HK-2 (cell line): ENCODE measurements at regions not wholly inside any gene's neighbourhood (a gene's known extent, or its start where the extent isn't known, plus 50 kb on each side); places are given as distances from the start of the nearest gene placed in this dataset.

Source experiments
- DNase-seq: peaks from one replicate; pipeline ENCODE4 v3.0.0-alpha.2; 2018; ENCODE audit not compliant: unreplicated experiment

DNA sequence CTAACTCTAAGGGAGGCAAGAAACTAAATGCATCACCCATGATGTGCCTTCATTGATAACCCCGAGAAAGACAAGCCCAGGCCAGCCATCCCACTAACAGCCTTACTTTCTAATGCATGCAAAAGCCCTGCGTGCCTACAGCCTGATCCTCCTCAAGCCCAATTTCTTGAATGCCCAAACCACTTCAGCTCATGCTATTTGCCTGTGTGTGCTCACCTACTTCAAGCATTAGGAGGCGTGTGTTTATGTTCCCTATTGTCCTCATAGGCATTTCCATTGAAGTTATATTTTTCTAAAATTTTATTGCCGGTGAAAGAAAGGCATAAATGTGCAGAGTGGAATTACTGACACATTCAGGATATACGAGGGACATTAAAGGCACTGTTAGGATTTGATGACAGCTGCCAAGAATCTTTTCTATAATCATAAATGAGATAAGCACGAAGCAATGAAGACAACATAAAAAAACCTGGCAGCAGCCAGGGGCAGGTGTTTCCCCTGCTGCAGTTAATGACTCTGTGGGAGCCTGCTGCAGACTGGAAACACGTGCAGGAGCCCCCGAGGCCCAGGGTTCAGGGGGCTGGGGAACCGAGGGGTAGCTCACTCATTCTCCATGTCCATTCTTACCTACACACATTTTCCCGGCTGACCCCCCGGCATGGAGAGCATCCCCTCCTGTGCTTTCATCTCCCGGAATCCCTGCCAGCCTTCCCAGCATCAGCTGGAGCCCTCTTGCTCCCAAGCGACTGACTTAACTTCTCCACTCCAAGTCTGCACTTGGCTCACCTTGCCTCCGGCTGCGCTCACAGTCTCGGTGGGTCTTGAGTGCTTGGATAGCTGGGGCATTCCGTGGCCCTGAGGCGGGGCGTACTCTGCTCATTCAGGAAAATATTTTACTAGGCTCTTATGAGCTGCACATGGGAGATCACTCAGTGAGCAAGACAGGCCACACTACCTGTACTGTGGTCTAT lies 292.3 kb upstream of the SIX2 start:
- no peak for DNase-seq

DNA sequence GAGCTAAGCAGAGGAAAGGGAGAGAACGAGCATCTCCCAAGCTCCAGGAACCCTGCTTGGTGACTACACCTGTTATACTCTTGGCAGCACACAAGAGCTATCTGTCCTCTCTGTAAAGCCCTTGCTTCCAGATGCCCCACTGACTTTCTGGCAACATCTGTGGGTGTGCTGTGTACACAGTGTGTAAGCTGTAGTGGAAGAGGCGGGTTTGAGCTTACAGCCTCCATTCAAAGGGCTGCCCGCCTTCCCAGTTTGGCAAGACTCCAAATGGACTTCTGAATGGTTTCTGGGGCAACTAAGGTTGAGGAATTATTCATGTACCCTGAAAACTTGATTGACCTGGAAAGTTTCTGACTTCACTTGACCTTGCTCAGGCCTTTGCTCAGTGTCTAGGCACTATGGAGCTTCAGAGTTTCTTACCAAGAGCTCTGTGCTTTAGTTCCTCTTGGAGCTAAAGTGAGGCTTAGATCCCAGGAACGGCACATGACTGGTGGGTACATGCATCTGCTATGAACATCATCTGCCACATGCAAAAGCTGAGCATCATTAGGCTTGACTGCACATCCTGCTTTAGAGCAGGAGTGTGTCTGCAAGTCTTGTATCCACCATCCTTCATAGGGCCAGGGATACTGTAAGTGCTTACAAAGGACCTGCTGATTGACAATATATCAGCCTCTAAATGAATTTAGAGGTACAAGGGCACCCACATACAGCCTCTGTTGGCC lies 290.9 kb upstream of the SIX2 start:
- no peak for DNase-seq

DNA sequence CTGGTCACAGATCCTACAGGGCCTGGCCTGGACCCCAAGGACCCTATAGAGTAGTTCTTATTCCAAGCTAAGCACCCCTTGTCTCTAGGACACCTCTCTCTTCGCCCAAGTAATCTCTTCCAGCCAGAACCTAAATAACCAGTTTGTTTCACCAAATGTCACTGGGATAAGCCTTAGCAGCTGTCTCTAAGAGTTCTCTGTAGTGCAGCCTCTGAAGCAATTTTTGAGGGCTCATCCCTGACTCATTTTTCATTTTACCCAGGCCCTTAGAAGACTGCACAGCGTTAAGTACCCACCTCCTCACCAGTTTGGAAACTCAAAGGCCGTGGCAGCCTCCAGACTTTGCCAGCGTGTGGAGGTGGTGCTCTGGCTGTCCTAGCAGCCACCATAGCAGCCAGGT lies 290.1 kb upstream of the SIX2 start:
- DNase-seq, result no peak

DNA sequence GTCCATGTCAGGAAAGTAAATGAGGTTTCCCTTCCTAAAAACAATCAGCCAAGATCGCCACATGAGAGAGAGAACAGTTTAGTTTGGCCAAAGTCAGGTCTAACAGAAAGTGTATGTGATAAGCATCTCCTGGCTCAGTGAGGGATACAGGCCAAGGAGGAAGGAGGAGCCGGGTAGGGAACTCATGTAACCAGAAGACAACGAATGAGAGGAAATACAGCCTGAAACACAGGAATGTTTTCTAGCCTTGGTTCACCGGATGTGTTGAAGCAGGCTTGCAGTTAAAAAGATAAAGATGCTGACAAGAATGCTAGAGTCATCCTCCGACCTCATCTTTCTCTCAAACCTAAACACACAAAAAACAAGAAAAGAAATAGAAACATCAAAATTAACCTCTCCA lies 283.9 kb upstream of the SIX2 start:
- DNase-seq, result no peak

DNA sequence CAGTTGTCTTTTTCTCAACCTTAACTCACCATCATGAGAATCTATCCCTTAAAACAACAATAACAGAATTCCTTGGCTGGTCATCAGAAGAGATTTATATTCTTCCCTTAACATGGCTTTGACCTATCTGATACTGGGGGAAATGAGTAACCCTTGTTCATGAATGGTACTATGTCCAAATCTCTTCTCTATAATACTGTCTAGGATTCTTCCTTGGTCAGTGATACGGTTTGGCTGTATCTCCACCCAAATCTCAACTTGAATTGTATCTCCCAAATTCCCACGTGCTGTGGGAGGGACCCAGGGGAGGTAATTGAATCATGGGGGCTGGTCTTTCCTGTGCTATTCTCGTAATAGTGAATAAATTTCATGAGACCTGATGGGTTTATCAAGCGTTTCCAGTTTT lies 282.0 kb upstream of the SIX2 start:
- no peak for DNase-seq

DNA sequence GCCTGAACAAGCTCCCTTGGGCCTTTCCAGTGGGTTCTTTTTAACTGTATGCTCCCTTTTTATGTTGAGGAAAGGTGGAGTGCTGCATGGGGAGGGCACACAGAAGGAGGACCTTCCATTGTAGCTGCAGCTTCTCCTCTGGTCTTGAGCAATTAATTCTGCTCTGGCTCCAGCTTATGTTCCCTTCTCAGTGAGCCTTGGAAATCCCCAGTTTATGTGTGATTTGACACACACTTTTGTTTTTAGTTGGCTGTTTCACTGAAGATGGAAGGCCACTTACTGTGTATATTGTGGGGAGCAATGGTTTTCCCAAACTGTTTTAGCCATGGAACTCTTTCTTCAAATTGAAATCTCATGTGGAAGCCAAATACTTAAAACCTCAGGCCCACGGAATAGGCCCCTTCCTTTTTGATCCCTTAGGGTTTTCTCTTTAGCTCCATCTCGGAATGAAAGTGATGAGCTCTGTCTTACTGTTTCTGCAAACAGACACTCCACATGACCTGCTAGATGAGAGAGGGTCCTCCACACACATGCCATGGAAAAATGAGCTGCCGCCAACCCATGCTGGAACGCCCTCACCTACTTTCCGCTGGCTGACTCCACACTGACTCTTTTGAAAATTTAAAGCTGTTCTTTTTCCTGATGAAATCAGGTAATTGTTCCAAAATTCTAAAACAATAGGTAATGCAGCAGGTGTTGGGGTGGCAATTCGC lies 280.9 kb upstream of the SIX2 start:
- no peak for DNase-seq

DNA sequence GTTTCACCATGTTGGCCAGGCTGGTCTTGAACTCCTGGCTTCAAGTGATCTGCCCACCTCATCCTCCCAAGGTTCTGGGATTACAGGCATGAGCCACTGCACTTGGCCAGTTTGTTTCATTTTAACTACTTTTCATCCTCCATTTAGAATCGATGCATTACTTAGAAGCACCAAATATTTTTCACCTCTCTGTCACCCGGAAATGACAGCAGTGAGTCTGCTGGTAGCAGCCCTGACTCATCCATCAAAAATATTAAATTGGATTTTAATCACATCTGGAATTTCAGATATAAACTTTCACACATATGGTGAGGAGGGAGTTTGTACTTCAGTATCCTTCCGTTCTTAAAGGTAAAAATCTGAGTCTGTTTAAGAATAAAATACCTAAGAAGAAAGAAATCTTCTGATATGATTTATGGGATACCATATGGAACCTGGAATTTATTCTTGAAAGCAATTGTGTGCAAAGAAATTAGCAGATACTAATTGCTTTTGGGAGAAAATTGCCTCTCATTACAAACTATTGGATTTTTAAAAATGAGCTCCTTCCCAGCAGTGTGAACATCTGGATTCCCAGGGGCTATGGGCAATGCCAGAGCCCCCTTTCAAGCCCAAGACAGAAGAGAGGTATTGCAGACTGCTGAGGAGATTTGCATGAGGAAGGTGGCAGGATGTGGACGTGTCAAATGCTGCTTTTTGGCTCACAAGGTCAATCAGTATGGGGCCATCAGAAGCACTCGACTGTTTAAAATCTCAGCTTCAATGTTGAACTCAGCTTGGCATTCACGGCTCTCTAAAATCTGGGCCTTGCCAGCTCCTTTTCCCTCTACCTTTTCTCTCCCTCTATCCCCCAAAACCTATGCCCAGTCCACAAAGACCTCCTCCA lies 279.5 kb upstream of the SIX2 start:
- DNase-seq, result no peak

DNA sequence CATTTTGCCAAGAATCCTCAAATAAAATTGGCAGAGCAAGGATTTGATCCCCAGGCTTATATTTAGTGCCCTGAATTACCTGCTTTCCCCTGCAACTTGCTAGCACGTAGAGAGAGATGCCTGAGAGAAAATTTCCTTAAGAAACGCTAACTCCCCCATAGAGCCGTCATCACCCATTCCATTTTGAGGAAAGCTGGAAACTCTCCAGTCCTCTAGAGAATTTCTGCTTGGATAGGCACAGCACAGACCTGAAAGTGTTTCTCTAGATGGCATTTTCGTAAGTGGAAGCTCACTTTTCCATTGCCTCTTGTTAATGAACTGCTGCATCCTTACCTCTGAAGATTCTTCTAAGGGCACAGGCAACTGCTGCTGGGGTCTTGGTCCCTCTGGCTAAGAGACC lies 277.8 kb upstream of the SIX2 start:
- no peak for DNase-seq

DNA sequence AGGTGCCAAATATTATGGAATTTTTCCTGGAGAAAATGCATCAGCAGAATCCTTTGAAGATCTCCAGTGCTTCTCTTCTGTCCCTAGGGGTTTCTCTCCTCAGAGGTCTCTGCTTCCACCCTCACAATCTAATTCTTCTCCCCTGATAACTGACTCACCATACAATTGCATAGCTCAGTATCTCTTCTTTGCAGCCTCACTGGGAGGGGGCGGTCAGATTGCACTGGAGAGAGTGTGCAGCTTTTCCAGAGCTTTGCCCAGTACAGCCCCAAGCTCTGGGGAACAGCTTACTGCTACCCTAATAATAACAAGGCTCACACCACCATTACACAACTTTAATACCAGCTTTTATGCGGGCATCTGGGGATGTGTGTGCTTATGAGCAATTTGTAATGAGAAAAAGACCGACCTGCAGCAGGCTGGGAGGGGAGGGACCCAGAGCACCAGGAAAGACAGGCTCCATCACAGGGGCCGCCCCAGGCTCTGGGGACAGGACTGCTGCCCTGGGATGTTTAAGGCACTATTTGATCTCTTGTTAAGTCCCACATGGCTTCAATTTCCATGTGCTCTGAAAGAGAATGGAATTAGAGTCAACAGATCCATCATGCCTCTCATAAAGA lies 276.6 kb upstream of the SIX2 start:
- no peak for DNase-seq

DNA sequence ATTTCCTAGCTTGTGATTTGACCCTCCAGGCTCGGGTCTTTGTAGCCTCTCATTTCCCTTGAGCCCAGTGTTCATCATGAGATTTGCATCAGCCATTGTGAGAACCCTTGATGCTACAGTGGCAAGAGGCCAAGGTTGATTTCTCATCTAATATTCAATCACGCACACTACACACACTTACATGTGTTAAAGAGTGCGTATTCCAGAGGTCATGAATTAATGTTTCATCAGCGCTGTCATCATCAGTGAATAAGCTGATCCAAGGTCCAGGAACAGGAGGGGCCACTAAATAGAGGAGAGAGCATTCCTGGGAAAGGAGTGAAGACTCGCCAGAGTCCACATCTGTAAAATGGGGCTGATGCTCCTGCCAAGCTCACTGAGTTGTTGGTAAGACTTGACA lies 276.1 kb upstream of the SIX2 start:
- DNase-seq, result no peak

DNA sequence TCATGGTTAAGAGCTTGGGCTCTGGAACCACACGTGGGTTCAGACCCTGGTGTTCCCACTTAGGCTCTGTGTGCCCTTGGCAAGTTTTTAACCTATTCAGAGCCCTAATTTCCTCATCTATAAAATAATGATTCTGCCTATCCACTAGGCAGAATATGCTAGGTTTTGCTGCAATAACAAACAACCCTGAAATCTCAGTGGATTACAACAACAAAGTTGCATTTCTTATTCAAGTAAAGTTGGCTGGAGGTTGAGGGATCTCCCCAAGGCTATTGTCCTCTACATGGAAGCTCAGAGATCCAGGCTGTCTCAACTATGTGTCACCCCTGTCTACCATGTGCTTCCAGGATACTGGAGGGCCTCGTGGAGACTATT lies 275.4 kb upstream of the SIX2 start:
- no peak for DNase-seq

DNA sequence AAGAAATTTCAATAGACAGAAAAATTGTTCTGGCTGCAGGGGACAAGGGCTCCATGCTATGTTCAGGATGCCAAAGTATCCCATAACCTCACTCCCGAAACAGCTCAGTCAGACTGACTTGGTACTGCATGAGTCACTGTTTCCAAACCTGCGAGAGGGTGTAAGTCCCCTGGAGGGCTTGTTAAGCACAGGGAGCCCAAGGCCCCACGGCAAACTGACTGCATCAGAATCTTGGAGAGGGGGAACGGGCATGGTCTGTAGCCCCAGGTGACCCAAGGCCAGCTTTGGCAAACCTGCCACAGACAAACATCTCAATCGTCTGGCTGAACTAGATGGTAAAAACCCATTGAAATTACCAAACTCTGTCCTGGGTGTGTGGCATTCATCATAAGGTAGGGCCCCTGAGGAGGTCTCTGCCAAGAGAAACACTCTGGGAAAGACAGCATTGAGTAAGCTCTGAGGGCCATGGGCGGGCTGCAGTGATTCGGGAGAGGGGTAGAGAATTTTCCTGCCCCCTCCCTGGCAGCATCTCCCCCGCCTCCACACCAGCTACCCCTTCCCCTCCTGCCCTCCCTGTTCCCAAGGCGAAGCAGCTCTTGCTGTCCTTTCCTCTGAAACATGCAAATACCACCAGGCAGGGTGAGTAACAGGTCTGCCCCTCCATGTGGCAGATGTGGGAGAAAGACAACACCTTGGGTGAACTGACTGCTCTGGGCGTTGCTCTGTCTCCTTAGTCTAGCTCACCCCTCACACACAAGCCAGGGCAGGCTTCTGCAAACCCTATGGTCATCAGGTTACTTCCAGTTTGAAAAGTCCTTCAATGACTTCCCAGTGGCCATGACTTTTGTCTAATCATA lies 274.7 kb upstream of the SIX2 start:
- DNase-seq, result no peak

DNA sequence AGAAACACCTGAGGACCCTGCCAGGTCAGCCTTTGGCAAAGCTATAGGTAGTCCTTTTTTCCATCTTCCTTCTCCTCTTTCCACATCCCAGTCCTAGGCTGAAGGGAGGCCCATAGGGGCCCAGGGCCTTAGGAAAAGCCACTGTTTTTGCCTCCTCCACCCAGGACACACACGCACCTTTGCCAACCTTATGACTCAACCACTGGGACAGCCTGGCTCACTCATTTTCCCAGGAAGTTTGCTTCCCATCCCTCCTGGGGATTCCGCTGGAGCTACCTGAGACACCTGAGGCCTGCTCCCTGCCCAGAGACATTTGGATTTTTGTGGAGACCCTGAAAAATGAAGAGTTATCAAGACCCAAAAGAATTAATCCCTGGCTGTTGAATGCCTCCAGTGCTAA lies 273.4 kb upstream of the SIX2 start:
- no peak for DNase-seq

DNA sequence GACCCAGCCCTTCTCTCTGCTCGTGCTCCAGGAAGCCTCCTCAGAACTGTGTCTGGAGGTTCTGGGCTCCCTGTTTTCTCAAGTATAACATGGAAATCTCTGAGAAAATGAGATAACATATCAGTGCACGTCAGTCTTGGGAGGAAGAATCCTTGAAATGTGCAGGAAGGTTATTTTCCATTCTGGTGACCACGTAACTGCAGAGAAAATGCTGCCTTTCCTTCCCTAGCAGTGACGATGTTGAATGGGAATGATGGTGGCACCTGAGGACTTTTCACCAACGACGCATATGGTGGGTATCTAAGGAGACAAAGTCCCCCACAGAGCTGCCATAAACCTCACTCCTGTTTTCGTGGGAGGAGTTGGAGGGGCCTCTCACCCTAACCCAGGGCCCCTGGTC lies 272.1 kb upstream of the SIX2 start:
- DNase-seq, result no peak

DNA sequence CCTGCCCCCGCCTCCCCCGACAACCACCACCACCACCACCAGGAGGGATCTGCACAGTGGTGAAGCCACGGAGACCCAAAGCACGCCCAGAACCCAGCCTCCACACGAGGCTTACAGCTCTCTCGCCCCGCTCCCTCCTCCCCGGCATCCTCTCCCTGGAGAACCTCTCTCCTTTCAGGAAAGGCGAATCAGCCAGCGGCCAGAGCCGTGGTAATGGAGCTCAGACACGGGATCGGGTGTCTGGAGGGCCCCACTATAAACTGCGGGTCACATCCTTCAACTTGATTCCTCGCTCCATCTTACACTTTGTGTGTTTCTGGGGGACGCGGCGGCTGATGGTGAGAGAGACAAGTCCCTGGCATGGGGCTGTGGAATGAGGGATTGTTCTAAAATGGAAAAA lies 271.5 kb upstream of the SIX2 start:
- no peak for DNase-seq

DNA sequence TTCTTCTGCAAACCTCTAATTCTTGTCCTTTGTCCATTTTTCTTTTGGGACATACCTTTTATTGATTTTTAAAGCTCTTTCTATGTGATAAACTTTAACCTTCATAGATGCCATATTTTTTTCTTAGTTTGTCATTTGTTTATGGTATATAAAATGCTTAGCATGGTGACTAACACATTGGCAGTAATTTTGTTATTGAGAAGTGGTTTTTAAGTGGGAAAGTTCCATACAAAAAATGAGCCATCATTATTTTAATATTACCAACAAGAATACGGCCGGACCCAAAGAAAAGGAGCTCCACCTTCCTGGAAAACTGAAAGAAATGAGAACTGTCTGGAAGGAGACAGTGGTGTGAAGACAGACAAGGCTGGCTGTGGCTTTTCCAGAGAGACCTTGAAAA lies 270.1 kb upstream of the SIX2 start:
- DNase-seq, result no peak

DNA sequence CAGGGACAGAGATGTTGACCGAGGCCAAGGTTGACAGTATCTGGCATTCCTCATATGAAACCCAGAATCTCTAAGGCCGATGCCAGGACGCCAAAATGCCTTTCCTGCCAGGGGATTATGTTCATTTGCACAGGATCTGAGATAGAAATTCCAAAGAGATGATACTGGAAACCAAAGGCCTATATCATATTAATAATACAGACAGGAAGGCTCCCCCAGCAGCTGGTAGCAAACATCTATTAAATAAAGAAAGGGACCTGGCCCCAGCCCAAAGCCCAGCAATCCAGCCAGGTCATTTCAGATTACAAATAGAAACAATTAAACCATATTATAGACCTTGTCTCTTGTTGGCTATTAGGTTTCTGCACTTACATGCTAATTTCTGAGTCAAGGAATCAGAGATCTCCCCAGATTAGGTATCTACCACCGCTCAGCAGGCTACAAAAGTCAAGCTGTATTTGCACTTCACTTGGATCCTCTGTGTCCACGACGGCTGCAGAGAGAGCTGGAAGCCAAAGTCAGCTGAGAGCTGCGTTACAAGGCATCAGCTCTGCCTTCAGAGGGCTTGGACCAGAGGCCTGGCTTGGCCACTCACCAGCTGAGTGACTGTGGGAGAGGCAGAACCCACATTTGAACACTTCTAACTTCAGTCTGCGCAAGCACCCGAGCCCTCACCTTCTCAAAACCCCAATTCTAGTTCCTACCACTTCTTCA lies 269.3 kb upstream of the SIX2 start:
- DNase-seq, result no peak

DNA sequence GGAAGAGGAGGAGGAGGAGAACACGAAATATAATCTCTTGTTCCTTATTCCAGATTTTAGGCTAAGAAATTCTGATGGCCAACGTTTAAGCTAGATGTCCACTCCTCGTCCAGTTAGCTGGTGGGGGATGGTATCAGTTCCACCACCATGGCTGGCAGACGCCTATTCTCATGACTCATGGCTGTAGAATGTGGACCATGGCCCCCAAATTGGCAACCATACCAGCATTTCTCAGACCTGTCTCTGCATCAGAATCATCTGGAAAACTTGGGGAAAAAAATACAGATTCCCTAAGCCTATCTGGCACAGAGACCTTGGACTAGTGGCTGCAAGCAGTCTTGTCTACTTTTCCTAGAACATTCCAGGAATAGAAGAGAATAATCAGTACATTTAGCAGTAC lies 267.7 kb upstream of the SIX2 start:
- DNase-seq, result no peak

DNA sequence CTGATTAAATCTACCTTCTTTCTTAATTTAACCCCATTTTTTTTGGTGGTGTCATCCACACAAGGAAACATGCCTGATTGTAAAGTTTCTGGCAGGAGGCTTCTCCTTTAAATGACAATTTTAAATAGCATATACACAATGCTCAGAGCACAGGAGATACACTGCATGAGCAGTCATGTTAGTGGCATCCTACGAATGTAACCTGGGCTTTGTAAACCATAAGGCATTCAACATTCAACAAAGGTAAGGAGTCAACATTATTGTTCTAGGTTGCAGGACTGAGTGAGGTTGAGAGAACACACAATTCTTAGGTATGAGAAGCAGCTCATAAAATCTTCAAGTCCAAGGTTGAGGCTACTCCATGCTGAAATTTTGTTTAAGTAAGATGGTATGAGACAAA lies 266.6 kb upstream of the SIX2 start:
- DNase-seq, result no peak
